K562 (cell line): ENCODE measurements at regions not wholly inside any gene's neighbourhood (a gene's known extent, or its start where the extent isn't known, plus 50 kb on each side); places are given as distances from the start of the nearest gene placed in this dataset.

ENCODE experiments used
- ATAC-seq: fragments of 200-7000 bp; cut with Tn5 transposase; 3 replicates; pipeline ENCODE4 v1.9.1; 2020; ENCODE audit warnings: moderate library complexity
- BruUV-seq: library from RNA; stranded (reverse); fragments of 400-500 nt; replicated peaks from 2 replicates; lab custom pipeline; 2021; lab: Mats Ljungman, UMichigan
- CTCF ChIA-PET: fragments of 300-600 bp; formaldehyde crosslinking; extraction: SDS; loops from one replicate; lab custom pipeline; 2021; ENCODE audit warnings: low intra/inter-chr PET ratio; lab: Yijun Ruan, JAX
- POLR2A ChIA-PET: fragments of 300-600, 350-650 bp; sonication (Branson Sonifier 250); formaldehyde crosslinking; extraction: SDS; loops from one replicate; lab custom pipeline; 2021; ENCODE audit warnings: antibody characterized with exemption, inconsistent platforms; lab: Yijun Ruan, JAX
- DNase-seq, 4 experiments: peaks; one replicate each; pipeline versions ENCODE4 v3.0.0 to v3.0.0-alpha.2; 2011 to 2018; ENCODE audit warnings: low spot score in 3 of 4, mixed read lengths in 3 of 4; ENCODE audit errors: extremely low read depth in 1 of 4
- FAIRE-seq: peaks from 2 replicates; lab custom pipeline; 2011; peaks lifted over from hg19 to GRCh38; lab: Jason Lieb, UNC
- H2AFZ ChIP-seq: 2 replicates; pipeline ENCODE4 v1.6.0; 2011; ENCODE audit warnings: low read depth, low read length, control low read depth, inconsistent platforms
- H3K27ac ChIP-seq: fragments of 200-600 bp; 3 replicates; pipeline ENCODE4 v1.8.0; 2011; ENCODE audit warnings: low read depth, mild to moderate bottlenecking, control low read depth, inconsistent platforms, low read length, moderate library complexity, mixed read lengths; ENCODE audit errors: extremely low read depth
- H3K27me3 ChIP-seq, 2 experiments: fragments of 300-600 bp in 1 of 2; 2 replicates in 1 of 2; 3 replicates in 1 of 2; pipeline versions ENCODE4 v1.6.0 to v1.8.0; 2011; ENCODE audit warnings: inconsistent platforms in 2 of 2, low read length in 2 of 2, mild to moderate bottlenecking in 1 of 2, mixed read lengths in 1 of 2, moderate library complexity in 1 of 2; ENCODE audit not compliant: control insufficient read depth in 2 of 2, insufficient read depth in 2 of 2
- H3K36me3 ChIP-seq: fragments of 300-600 bp; 3 replicates; pipeline ENCODE4 v1.8.0; 2011; ENCODE audit warnings: mild to moderate bottlenecking, low read length, inconsistent platforms; ENCODE audit not compliant: control insufficient read depth, insufficient read depth
- H3K4me1 ChIP-seq, 2 experiments: fragments of 200-600 bp in 1 of 2; replicated peaks in 1 of 2; 2 replicates in 1 of 2; 3 replicates in 1 of 2; pipeline versions ENCODE4 v1.5.1 to v1.8.0; 2011; ENCODE audit warnings: inconsistent platforms in 2 of 2, low read length in 2 of 2, mild to moderate bottlenecking in 1 of 2, mixed read lengths in 1 of 2, moderate library complexity in 1 of 2; ENCODE audit not compliant: control insufficient read depth in 2 of 2, insufficient read depth in 2 of 2
- H3K4me2 ChIP-seq: 2 replicates; pipeline ENCODE4 v1.6.1; 2011; ENCODE audit warnings: low read length, control low read depth, inconsistent platforms, mixed read lengths; ENCODE audit not compliant: insufficient read depth
- H3K4me3 ChIP-seq: fragments of 200-600 bp; sonication (generic), shearing (Covaris generic); 2 replicates; pipeline ENCODE4 v1.5.1; 2016; ENCODE audit warnings: control low read depth, inconsistent platforms
- H3K79me2 ChIP-seq: fragments of 200-600 bp; 3 replicates; pipeline ENCODE4 v1.8.0; 2011; ENCODE audit warnings: low read length, inconsistent platforms; ENCODE audit not compliant: control insufficient read depth, insufficient read depth
- H3K9ac ChIP-seq, 2 experiments: 2 replicates each; pipeline versions ENCODE4 v1.6.0 to v1.6.1; 2011; ENCODE audit warnings: low read depth in 2 of 2, low read length in 2 of 2, control low read depth in 1 of 2, inconsistent platforms in 1 of 2, mild to moderate bottlenecking in 1 of 2, mixed read lengths in 1 of 2; ENCODE audit not compliant: insufficient read depth in 1 of 2
- H3K9me1 ChIP-seq: one replicate; pipeline ENCODE4 v1.6.0; 2011; ENCODE audit warnings: inconsistent platforms, mild to moderate bottlenecking, low read length, moderate library complexity; ENCODE audit not compliant: control insufficient read depth, insufficient read depth
- H3K9me3 ChIP-seq: replicated peaks from 2 replicates; pipeline ENCODE4 v1.5.1; 2011; ENCODE audit warnings: low read depth, low read length, inconsistent platforms; ENCODE audit not compliant: control insufficient read depth, insufficient read depth
- H4K20me1 ChIP-seq: replicated peaks from 2 replicates; pipeline ENCODE4 v1.6.1; 2011; ENCODE audit warnings: low read length, inconsistent platforms, mixed read lengths; ENCODE audit not compliant: control insufficient read depth, insufficient read depth
- ARHGAP35 ChIP-seq: fragments of 450-650 bp; IDR thresholded peaks from 2 replicates; pipeline ENCODE4 v1.6.1; 2018; ENCODE audit not compliant: partially characterized antibody
- BRCA1 ChIP-seq, 2 experiments: fragments of 450-650 bp in 1 of 2; sonication (generic) in 1 of 2; formaldehyde crosslinking in 1 of 2; IDR thresholded peaks; 2 replicates each; pipeline versions ENCODE4 v1.5.0 to v1.6.1; 2017 to 2020; ENCODE audit warnings: mild to moderate bottlenecking in 1 of 2, missing genetic modification reagents in 1 of 2
- C11orf30 ChIP-seq: fragments of 450-650 bp; IDR thresholded peaks from 2 replicates; pipeline ENCODE4 v1.6.1; 2016; ENCODE audit warnings: low read depth, mild to moderate bottlenecking
- UBTF ChIP-seq, 2 experiments: IDR thresholded peaks; 2 replicates each; pipeline ENCODE4 v1.6.1; 2012; ENCODE audit warnings: improper control_type of control experiment in 2 of 2, low read depth in 2 of 2, low read length in 2 of 2, borderline replicate concordance in 1 of 2
- YBX1 ChIP-seq: fragments of 450-650 bp; IDR thresholded peaks from 2 replicates; pipeline ENCODE4 v1.7.1; 2016; ENCODE audit warnings: mild to moderate bottlenecking
- ZNF316 ChIP-seq: fragments of 450-650 bp; IDR thresholded peaks from 2 replicates; pipeline ENCODE4 v1.6.1; 2016
- WGBS: fragments of 100-300 bp; shearing (Covaris generic); methylation state at CpG from one replicate; pipeline ENCODE4 v1.1.6; 2016; ENCODE audit warnings: low coverage, mixed read lengths; ENCODE audit not compliant: insufficient coverage; ENCODE audit errors: missing lambda C conversion rate; 5-methylcytosine and 5-hydroxymethylcytosine counted together
- in situ Hi-C: fragments of 300-500 bp; cut with MboI; formaldehyde crosslinking; loops from 4 replicates; pipeline ENCODE4 v1.15.0; 2018; ENCODE audit warnings: inconsistent platforms, mixed read lengths
- intact Hi-C: fragments of 100-400 bp; cut with micrococcal nuclease; formaldehyde crosslinking; loops from 2 replicates; pipeline ENCODE4 v1.14.2; 2022

GRCh38 chr6:147853574-147853973, 345.1 kb downstream of the SAMD5 start:
- Histone ChIP-seq H3K79me2 (no peaks in the 10 kb centered on the region), H3K27ac (no peak overlapping the region), H3K27me3 (no peaks in the 10 kb centered on the region), H3K36me3 (no peaks in the 10 kb centered on the region), H3K9ac (no peak overlapping the region), H3K9me3 (no peaks in the 10 kb centered on the region), H3K4me3 (no peak overlapping the region), H4K20me1 (no peaks in the 10 kb centered on the region), H2AFZ (no peak overlapping the region), H3K4me2 (no peak overlapping the region), H3K9me1 (no peaks in the 10 kb centered on the region), H3K4me1 (no peaks in the 10 kb centered on the region)
- 50% methylated on average over 3 of the region's 3 CpGs for WGBS
- no peak for FAIRE-seq
- intact Hi-C loops (no loop called here), in situ Hi-C loops (no loop called here)
- no TSS peak for BruUV-seq
- ATAC-seq, result no peak
- ChIA-PET CTCF (no interaction called here), POLR2A (interaction anchor here (0.7 kb wide), 1 partner anchor 35 kb away, joined by 3 read pairs; no protein-coding TSS in a partner anchor)
- DNase-seq, result no peak
- no peak for TF ChIP-seq BRCA1 (IDR thresholded peaks at IDR 0.05)
- TF ChIP-seq BRCA1 (CRISPR knock-in tag; IDR thresholded peaks at IDR 0.05), result no peak
- TF ChIP-seq C11orf30, result peak; percentile 25; the same call in 1 of the 2 replicates
- TF ChIP-seq ZNF316, result peak; percentile 63
- TF ChIP-seq ARHGAP35, result no peak
- TF ChIP-seq UBTF (IDR thresholded peaks at IDR 0.05; ENCODE audit: borderline replicate concordance in 1 of 2, low read depth in 2 of 2, low read length in 2 of 2), result no peak
- TF ChIP-seq YBX1, result no peak
